Fibroblast of the conjunctiva (primary cell): ENCODE measurements at regions not wholly inside any gene's neighbourhood (a gene's known extent, or its start where the extent isn't known, plus 50 kb on each side); places are given as distances from the start of the nearest gene placed in this dataset.
"Not testable (repeated sequence)": the region's sequence is repeated elsewhere in the genome, so short reads cannot be mapped to it uniquely, and the experiment has no call there.

Source experiments
- DNase-seq: peaks from one replicate; pipeline ENCODE4 v3.0.0-alpha.2; 2010; ENCODE audit warnings: low read depth

DNA sequence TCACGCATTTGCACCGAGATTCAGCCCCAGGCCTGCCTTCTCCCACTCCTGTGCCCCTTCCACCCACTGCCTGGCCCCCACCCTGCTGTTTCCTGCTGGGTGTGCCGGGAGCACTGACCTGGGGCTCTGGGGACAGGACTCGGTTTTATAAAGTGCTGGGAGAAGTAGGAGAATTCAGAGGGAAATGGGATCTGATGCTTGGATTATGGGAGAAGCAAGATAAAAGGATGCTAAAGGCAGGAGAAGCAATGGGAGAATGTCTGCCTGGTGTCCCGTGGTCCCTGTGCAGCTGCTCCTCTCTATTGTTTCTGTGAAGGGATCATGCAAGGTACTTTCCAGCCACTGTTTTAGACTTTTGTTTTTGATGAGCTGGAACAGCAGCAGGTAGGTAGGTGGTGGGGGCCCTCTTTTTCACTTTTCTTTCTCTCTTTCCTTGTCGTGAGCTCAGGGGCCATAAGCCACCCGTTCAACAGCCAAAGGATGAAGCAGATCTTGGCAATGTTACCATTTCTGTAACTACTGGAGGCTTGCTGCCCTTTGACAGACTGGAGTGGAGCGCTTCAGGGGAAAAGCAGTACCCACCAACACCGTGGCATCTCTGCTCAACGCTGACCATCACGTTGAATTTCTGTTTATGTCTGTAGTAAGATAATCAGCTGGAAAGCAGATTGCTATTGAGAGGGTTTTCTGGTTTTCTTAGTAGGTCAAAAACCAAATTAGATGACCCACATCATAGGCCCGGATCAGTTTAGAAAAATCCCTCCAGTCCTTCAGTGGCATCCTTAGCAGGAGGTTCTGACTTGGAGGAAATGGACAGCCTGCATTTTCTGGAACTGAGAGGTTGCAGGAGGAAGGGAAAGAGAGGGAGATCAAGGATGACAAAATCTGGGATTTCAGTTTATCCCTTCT lies 63.8 kb upstream of the ENPP6 start:
- no peak for DNase-seq

GRCh38 chr4:184280591-184281071 lies 63.0 kb upstream of the ENPP6 start:
- DNase-seq, result no peak

DNA sequence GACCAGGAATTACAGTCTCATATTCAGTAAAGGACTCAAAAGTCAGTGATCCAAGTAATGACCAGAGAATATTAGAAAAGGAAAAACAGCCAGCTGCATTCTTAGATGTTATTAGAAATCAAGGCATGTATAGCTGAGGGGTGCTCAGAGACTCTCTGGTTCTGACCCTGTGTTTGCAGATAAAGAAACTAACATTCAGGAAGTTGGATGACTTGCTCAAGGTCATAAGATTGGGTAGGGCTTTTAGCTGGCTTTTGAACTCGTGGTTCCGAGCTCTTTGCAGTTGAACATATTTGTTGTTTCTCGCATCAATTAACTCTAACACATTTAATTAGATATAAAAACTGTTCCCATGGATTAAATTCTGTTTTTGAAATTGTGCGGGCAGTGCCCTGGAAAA lies 62.5 kb upstream of the ENPP6 start:
- DNase-seq, result no peak

GRCh38 chr4:184279496-184280061 lies 61.9 kb upstream of the ENPP6 start:
- no peak for DNase-seq

- not testable (repeated sequence) for DNase-seq
These were observed 60.1 kb upstream of the ENPP6 start for GRCh38 chr4:184277769-184278168.

GRCh38 chr4:184277010-184277409 lies 59.3 kb upstream of the ENPP6 start:
- not testable (repeated sequence) for DNase-seq

GRCh38 chr4:184276346-184276745 lies 58.7 kb upstream of the ENPP6 start:
- not testable (repeated sequence) for DNase-seq

DNA sequence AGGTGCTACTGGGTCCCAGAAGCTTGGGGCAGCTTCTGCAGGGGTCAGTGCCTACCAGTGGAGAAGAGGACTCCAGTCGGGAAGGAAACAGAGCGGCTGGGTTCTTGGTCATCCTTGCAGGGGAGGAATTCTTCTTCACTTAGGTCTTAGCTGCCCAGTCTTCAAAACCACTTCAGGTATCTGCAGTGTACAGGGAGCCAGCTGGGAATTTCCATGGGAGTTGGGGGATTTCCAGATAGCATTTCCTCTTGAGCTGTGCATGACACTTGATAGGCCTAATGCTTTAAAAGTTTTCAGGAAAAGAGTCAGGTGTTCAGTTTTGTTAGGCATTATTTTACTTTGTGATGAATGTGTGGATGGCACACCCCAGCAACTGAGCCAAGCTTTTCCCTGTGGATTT lies 58.1 kb upstream of the ENPP6 start:
- DNase-seq, result no peak

- DNase-seq, result no peak
These were observed 56.7 kb upstream of the ENPP6 start for GRCh38 chr4:184274286-184274951.

DNA sequence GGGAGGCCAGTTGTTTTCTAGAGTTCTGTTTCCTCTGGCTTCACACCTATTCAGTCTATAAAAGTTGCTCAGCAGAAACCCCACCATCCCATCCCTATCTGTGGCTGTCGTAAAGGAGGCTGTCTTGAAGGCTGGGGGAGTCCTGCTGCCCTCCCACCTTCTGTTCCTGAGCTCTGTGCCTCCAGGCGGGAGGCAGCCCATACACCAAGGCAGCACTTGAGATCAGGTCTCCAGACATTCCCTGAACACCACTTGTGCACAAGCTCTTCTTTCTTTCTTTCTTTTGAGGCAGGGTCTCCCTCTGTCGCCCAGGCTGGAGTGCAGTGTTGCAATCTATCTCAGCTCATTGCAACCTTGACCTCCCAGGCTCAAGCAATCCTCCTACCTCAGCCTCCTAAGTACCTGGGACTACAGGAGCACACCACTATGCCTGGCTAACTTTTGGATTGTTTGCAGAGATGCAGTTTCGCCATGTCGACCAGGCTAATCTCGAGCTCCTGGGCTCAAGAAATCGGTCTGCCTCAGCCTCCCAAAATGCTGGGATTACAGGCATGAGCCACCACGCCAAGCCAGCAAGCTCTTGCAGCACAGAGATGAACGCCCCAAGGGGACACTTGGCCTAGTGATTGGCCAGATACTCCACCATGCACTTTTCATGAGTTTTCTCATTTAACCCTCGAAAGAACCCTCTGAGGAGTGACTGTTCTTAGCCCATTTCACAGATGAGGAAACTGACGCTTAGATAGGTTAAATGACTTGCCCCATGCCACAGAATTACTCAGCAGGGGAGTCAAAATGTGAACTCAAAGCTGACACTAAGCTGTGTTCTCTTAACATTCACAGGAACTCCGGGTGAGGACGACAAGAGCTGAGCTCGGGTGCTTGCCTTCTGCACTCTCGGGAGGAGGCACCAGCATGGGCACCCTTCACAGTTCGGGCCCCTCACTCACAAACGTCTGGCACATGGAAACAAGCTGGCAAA lies 55.8 kb upstream of the ENPP6 start:
- DNase-seq, result no peak

DNA sequence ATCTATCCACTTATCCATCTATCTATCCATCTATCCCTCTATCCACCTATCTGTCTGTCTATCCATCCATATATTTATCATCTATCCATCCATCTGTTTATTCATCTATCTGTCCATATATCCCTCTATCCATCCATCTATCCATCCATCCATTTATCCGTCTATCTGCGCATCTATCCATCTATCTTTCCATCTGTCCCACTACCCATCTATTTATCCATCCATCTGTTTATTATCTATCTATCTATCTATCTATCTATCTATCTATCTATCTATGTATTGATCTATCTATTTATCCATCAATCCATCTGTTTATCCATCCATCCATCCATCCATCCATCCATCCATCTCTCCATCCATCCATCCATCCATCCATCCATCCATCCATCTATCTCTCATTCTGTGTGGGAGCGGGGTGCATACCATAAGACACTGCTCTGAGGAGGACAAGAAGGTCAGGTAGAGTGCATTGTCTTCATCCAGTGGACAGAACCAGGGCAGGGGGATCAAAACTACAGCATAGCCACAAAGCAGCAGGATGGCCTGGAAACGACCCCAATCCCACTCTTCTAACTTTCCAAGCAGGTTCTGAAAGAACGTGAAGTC lies 53.2 kb upstream of the ENPP6 start:
- no peak for DNase-seq

- no peak for DNase-seq
These were observed 52.3 kb upstream of the ENPP6 start for GRCh38 chr4:184269879-184270430.

- DNase-seq, result no peak
These were observed 51.0 kb upstream of the ENPP6 start for GRCh38 chr4:184268584-184269160.

GRCh38 chr4:184267673-184268583 lies 50.3 kb upstream of the ENPP6 start:
- peak; percentile 69 for DNase-seq
